CD14-positive monocyte (primary cell): ENCODE measurements at regions not wholly inside any gene's neighbourhood (a gene's known extent, or its start where the extent isn't known, plus 50 kb on each side); places are given as distances from the start of the nearest gene placed in this dataset.

Source experiments
- DNase-seq, 3 donors: peaks; one replicate each; pipeline ENCODE4 v3.0.0-alpha.2; 2011 to 2022
- H2AFZ ChIP-seq: 2 replicates; pipeline ENCODE4 v1.6.0; 2012; ENCODE audit warnings: mild to moderate bottlenecking, low read depth, low read length, inconsistent platforms; ENCODE audit not compliant: insufficient read depth, poor library complexity, severe bottlenecking
- H3K27ac ChIP-seq, 2 donors: 1 replicate in 1 of 2; 2 replicates in 1 of 2; pipeline ENCODE4 v1.5.1; 2012 to 2013; ENCODE audit warnings: low read length in 2 of 2, control low read depth in 1 of 2, inconsistent platforms in 1 of 2, low read depth in 1 of 2, mild to moderate bottlenecking in 1 of 2
- H3K27me3 ChIP-seq, 2 donors: one replicate each; pipeline versions ENCODE4 v1.6.0 to v1.6.1; 2011 to 2013; ENCODE audit warnings: low read length in 2 of 2; ENCODE audit not compliant: control insufficient read depth in 2 of 2, insufficient read depth in 2 of 2
- H3K36me3 ChIP-seq, 2 donors: replicated peaks in 1 of 2; 1 replicate in 1 of 2; 2 replicates in 1 of 2; pipeline versions ENCODE4 v1.5.1 to v1.6.1; 2012 to 2013; ENCODE audit warnings: low read length in 2 of 2, control low read depth in 1 of 2, inconsistent platforms in 1 of 2, mild to moderate bottlenecking in 1 of 2; ENCODE audit not compliant: insufficient read depth in 2 of 2, control insufficient read depth in 1 of 2
- H3K4me1 ChIP-seq, 2 donors: 1 replicate in 1 of 2; 2 replicates in 1 of 2; pipeline versions ENCODE4 v1.5.1 to v1.6.1; 2012 to 2013; ENCODE audit warnings: low read length in 2 of 2, control low read depth in 1 of 2, inconsistent platforms in 1 of 2, mild to moderate bottlenecking in 1 of 2, moderate library complexity in 1 of 2; ENCODE audit not compliant: insufficient read depth in 2 of 2, control insufficient read depth in 1 of 2
- H3K4me2 ChIP-seq: replicated peaks from 2 replicates; pipeline ENCODE3; 2012; ENCODE audit warnings: low read length, moderate library complexity, mild to moderate bottlenecking; ENCODE audit not compliant: poor library complexity, severe bottlenecking; ENCODE audit errors: extremely low read depth
- H3K4me3 ChIP-seq, 3 experiments: fragments of 200-600 bp in 1 of 3; sonication (generic) in 1 of 3; replicated peaks in 1 of 3; 1 replicate in 2 of 3; 2 replicates in 1 of 3; pipeline ENCODE4 v1.5.1; 2011 to 2013; ENCODE audit warnings: low read length in 3 of 3, mild to moderate bottlenecking in 3 of 3, control low read depth in 2 of 3, low read depth in 2 of 3, inconsistent platforms in 1 of 3, moderate library complexity in 1 of 3
- H3K79me2 ChIP-seq: 2 replicates; pipeline ENCODE4 v1.6.0; 2012; ENCODE audit warnings: mild to moderate bottlenecking, control low read depth, inconsistent platforms, low read length, moderate library complexity; ENCODE audit not compliant: insufficient read depth
- H3K9ac ChIP-seq: 2 replicates; pipeline ENCODE4 v1.6.0; 2017; ENCODE audit warnings: low read length, mild to moderate bottlenecking; ENCODE audit not compliant: insufficient read depth, poor library complexity, severe bottlenecking
- H3K9me3 ChIP-seq, 2 donors: replicated peaks in 1 of 2; 1 replicate in 1 of 2; 2 replicates in 1 of 2; pipeline versions ENCODE4 v1.5.1 to v1.6.1; 2012 to 2013; ENCODE audit warnings: low read length in 2 of 2, control low read depth in 1 of 2; ENCODE audit not compliant: control insufficient read depth in 1 of 2, insufficient read depth in 1 of 2
- H4K20me1 ChIP-seq: 2 replicates; pipeline ENCODE4 v1.6.0; 2012; ENCODE audit warnings: mild to moderate bottlenecking, low read length, control low read depth, moderate library complexity; ENCODE audit not compliant: insufficient read depth
- H3K27ac Mint-ChIP-seq, 7 donors: one replicate each; pipeline ENCODE4 v1.8.0; 2020; ENCODE audit warnings: mild to moderate bottlenecking in 7 of 7, mixed read lengths in 7 of 7, moderate library complexity in 6 of 7, inconsistent platforms in 2 of 7
- H3K27me3 Mint-ChIP-seq, 3 donors: one replicate each; pipeline ENCODE4 v1.8.0; 2021 to 2022; ENCODE audit warnings: low read depth in 3 of 3, mild to moderate bottlenecking in 3 of 3, mixed read lengths in 3 of 3, moderate library complexity in 3 of 3, inconsistent platforms in 1 of 3
- H3K36me3 Mint-ChIP-seq, 2 donors: one replicate each; pipeline ENCODE4 v1.8.0; 2020; ENCODE audit warnings: mixed read lengths in 2 of 2, inconsistent platforms in 1 of 2, mild to moderate bottlenecking in 1 of 2
- H3K4me1 Mint-ChIP-seq: one replicate; pipeline ENCODE4 v1.8.0; 2020; ENCODE audit warnings: mild to moderate bottlenecking, mixed read lengths
- H3K4me3 Mint-ChIP-seq, 2 donors: one replicate each; pipeline ENCODE4 v1.8.0; 2020; ENCODE audit warnings: mild to moderate bottlenecking in 2 of 2, mixed read lengths in 2 of 2, moderate library complexity in 1 of 2
- H3K9me3 Mint-ChIP-seq, 7 donors: one replicate each; pipeline ENCODE4 v1.8.0; 2020 to 2022; ENCODE audit warnings: mixed read lengths in 7 of 7, mild to moderate bottlenecking in 6 of 7, moderate library complexity in 6 of 7, inconsistent platforms in 2 of 7
- CTCF ChIP-seq: fragments of 200-600 bp; IDR thresholded peaks from one replicate; pipeline ENCODE4 v1.8.0; 2022; ENCODE audit warnings: antibody characterized with exemption, mild to moderate bottlenecking
- WGBS: methylation state at CpG from one replicate; pipeline ENCODE4 v1.1.5; 2013; ENCODE audit warnings: missing lambda C conversion rate; ENCODE audit not compliant: insufficient coverage; 5-methylcytosine and 5-hydroxymethylcytosine counted together
- intact Hi-C, 2 donors: fragments of 100-400 bp; cut with micrococcal nuclease; formaldehyde crosslinking; loops; one replicate each; pipeline versions ENCODE4 v1.15.0 to v1.15.1; 2023

- no peak overlapping the region for H3K4me2 ChIP-seq
- DNase-seq: no peak
- Mint-ChIP-seq H3K27ac (no peak overlapping the region), H3K9me3 (peaks cover 0 to 1% (median 0%) of the 10 kb centered on the region in 7 donors), H3K4me3 (no peak overlapping the region), H3K36me3 (no peaks in the 10 kb centered on the region), H3K27me3 (peaks cover 0 to 9% (median 2%) of the 10 kb centered on the region in 3 donors), H3K4me1 (no peaks in the 10 kb centered on the region)
- no peak overlapping the region for H2AFZ ChIP-seq
- no peak overlapping the region for H3K4me3 ChIP-seq
- H3K27ac ChIP-seq: no peak overlapping the region
- no peaks in the 10 kb centered on the region for H4K20me1 ChIP-seq
- no peaks in the 10 kb centered on the region for H3K4me1 ChIP-seq
- H3K9ac ChIP-seq: no peak overlapping the region
- no peak for TF ChIP-seq CTCF
- intact Hi-C loops: no loop called here
- no peaks in the 10 kb centered on the region for H3K27me3 ChIP-seq
- no peaks in the 10 kb centered on the region for H3K9me3 ChIP-seq
- 89% methylated on average over 1 of the region's 5 CpGs for WGBS
- H3K79me2 ChIP-seq: no peaks in the 10 kb centered on the region
- no peaks in the 10 kb centered on the region for H3K36me3 ChIP-seq
These were observed 86.8 kb upstream of the HS6ST1 start for GRCh38 chr2:128405467-128405900.

DNA sequence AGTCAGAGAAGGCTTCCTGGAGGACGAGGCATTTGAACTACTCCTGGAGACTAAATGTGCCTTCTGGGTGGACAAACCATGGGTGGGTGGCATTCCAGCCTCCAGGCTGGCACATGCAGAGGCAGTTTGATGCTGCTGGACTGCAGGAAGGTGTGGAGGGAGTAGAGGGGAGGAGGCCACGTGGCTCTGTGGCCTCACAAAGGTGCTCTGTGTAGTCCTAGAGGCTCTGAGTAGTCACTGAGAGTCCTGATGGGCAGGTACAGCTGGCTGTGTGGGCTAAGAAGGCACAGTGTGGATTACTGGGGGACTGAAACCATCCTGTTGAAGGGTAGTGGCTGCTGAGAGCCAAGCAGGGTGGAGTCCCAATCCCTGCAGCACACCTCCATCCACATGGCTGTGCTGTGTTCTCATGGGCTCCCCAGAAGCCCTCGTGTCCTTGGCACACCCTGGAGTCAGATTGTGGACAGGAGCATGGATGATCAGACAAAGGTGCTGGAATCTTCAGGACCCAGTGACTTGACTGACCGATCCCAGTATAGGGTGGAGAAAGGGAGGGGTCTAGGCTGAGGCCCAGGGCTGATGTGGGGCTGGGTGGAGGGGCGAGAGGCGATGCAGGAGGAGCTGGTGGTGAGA lies 87.4 kb upstream of the HS6ST1 start:
- Histone ChIP-seq H3K9me3 (no peaks in the 10 kb centered on the region), H3K4me3 (no peak overlapping the region), H4K20me1 (no peaks in the 10 kb centered on the region), H3K27me3 (no peaks in the 10 kb centered on the region), H3K4me1 (no peaks in the 10 kb centered on the region), H3K4me2 (no peak overlapping the region), H3K79me2 (no peaks in the 10 kb centered on the region), H3K27ac (no peak overlapping the region), H3K9ac (no peak overlapping the region), H3K36me3 (no peaks in the 10 kb centered on the region), H2AFZ (no peak overlapping the region)
- H3K36me3 Mint-ChIP-seq: no peaks in the 10 kb centered on the region
- peaks cover 0 to 1% (median 0%) of the 10 kb centered on the region in 7 donors for H3K9me3 Mint-ChIP-seq
- H3K4me3 Mint-ChIP-seq: no peak overlapping the region
- no peak for TF ChIP-seq CTCF
- no peak for DNase-seq
- 82% methylated on average over 5 of the region's 6 CpGs for WGBS
- peak overlapping the region in 1 of 7 donors; percentile 45 for H3K27ac Mint-ChIP-seq
- intact Hi-C loops: no loop called here
- H3K4me1 Mint-ChIP-seq: no peaks in the 10 kb centered on the region
- H3K27me3 Mint-ChIP-seq: peaks cover 0 to 9% (median 2%) of the 10 kb centered on the region in 3 donors
